Left lung (tissue), 4 donors: ENCODE measurements at regions not wholly inside any gene's neighbourhood (a gene's known extent, or its start where the extent isn't known, plus 50 kb on each side); places are given as distances from the start of the nearest gene placed in this dataset.

Source experiments
- ATAC-seq: fragments of 200-7000 bp; cut with Tn5 transposase; one replicate; pipeline ENCODE4 v1.9.1; 2020; ENCODE audit warnings: moderate library complexity
- DNase-seq, 4 donors: peaks; one replicate each; pipeline ENCODE4 v3.0.0-alpha.2; 2013 to 2020
- H3K27ac ChIP-seq, 2 donors: fragments of 200-600 bp; sonication (generic) in 1 of 2; one replicate each; pipeline versions ENCODE4 v1.5.0 to v1.8.0; 2020 to 2021
- H3K27me3 ChIP-seq, 2 donors: fragments of 200-600 bp; sonication (generic) in 1 of 2; one replicate each; pipeline versions ENCODE4 v1.5.0 to v1.8.0; 2020 to 2021
- H3K36me3 ChIP-seq, 2 donors: fragments of 200-600 bp; sonication (generic) in 1 of 2; one replicate each; pipeline versions ENCODE4 v1.5.0 to v1.8.0; 2020 to 2021
- H3K4me1 ChIP-seq, 2 donors: fragments of 200-600 bp; one replicate each; pipeline ENCODE4 v1.8.0; 2021
- H3K4me3 ChIP-seq, 2 donors: fragments of 200-600 bp; sonication (generic) in 1 of 2; one replicate each; pipeline versions ENCODE4 v1.5.0 to v1.8.0; 2020 to 2021; ENCODE audit warnings: mild to moderate bottlenecking in 1 of 2
- H3K9me3 ChIP-seq, 2 donors: fragments of 200-600 bp; sonication (generic) in 1 of 2; one replicate each; pipeline versions ENCODE4 v1.5.0 to v1.8.0; 2020 to 2021
- CTCF ChIP-seq, 2 donors: fragments of 200-600 bp; sonication (generic) in 1 of 2; IDR thresholded peaks; one replicate each; pipeline versions ENCODE4 v1.5.0 to v1.8.0; 2021; ENCODE audit warnings: antibody characterized with exemption in 2 of 2
- intact Hi-C, 2 donors: fragments of 100-400 bp; cut with DNase I; formaldehyde crosslinking; loops; one replicate each; pipeline versions ENCODE4 v1.11.2 to v1.14.2; 2022
- donor health status: DM: no; HTN: yes; CAD: no.
- donor health status: DM: no; HTN: no; CAD: no.

GRCh38 chr6:14981960-14982359 lies 263.9 kb upstream of the JARID2 start:
- H3K27ac ChIP-seq: no peak overlapping the region
- H3K4me3 ChIP-seq: no peak overlapping the region
- intact Hi-C loops: no loop called here
- ATAC-seq: peak; percentile 38
- DNase-seq: no peak
- no peaks in the 10 kb centered on the region for H3K36me3 ChIP-seq
- H3K27me3 ChIP-seq: no peaks in the 10 kb centered on the region
- TF ChIP-seq CTCF (IDR thresholded peaks at IDR 0.05): no peak
- peaks cover 0 to 7% of the 10 kb centered on the region in 2 donors for H3K4me1 ChIP-seq
- no peaks in the 10 kb centered on the region for H3K9me3 ChIP-seq

- H3K4me1 ChIP-seq: peaks cover 0 to 7% of the 10 kb centered on the region in 2 donors
- no peaks in the 10 kb centered on the region for H3K9me3 ChIP-seq
- DNase-seq (no peak), ATAC-seq (no peak)
- no peaks in the 10 kb centered on the region for H3K36me3 ChIP-seq
- intact Hi-C loops: no loop called here
- H3K27me3 ChIP-seq: no peaks in the 10 kb centered on the region
- no peak overlapping the region for H3K27ac ChIP-seq
- no peak overlapping the region for H3K4me3 ChIP-seq
- TF ChIP-seq CTCF (IDR thresholded peaks at IDR 0.05): no peak
Measured at GRCh38 chr6:14983599-14984518, 262.0 kb upstream of the JARID2 start.

DNA sequence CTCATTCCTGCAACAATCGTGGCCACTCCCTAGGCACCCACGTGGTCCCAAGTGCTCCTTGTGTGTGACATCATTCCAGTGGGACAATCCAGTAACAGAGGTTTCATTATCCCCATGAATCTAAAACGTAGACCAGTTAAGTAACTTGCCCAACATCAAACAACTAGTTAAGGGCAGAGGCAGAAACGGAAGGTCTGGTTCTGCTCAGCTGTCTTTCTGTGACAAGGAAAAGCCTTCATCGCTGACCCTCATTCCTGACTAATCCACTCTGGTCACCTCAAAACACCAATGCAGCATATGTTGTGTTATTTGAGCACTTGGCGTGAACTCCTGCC lies 261.4 kb upstream of the JARID2 start:
- TF ChIP-seq CTCF (IDR thresholded peaks at IDR 0.05): no peak
- DNase-seq: peak in 2 of 4 donors; percentile 47 to 51
- H3K27ac ChIP-seq: no peak overlapping the region
- ATAC-seq: peak; percentile 91
- H3K4me3 ChIP-seq: no peak overlapping the region
- peaks cover 0 to 7% of the 10 kb centered on the region in 2 donors for H3K4me1 ChIP-seq
- H3K27me3 ChIP-seq: no peaks in the 10 kb centered on the region
- H3K36me3 ChIP-seq: no peaks in the 10 kb centered on the region
- intact Hi-C loops: no loop called here
- H3K9me3 ChIP-seq: no peaks in the 10 kb centered on the region

- TF ChIP-seq CTCF (IDR thresholded peaks at IDR 0.05): no peak
- no peak for DNase-seq
- Histone ChIP-seq H3K4me1 (peaks cover 0 to 7% of the 10 kb centered on the region in 2 donors), H3K27me3 (no peaks in the 10 kb centered on the region), H3K4me3 (no peak overlapping the region), H3K27ac (no peak overlapping the region), H3K9me3 (no peaks in the 10 kb centered on the region), H3K36me3 (no peaks in the 10 kb centered on the region)
- intact Hi-C loops: no loop called here
- ATAC-seq: no peak
Measured at GRCh38 chr6:14985366-14985765, 260.5 kb upstream of the JARID2 start.

- intact Hi-C loops: no loop called here
- no peak overlapping the region for H3K27ac ChIP-seq
- peaks cover 0 to 7% of the 10 kb centered on the region in 2 donors for H3K4me1 ChIP-seq
- no peak overlapping the region for H3K4me3 ChIP-seq
- no peaks in the 10 kb centered on the region for H3K9me3 ChIP-seq
- no peaks in the 10 kb centered on the region for H3K36me3 ChIP-seq
- no peaks in the 10 kb centered on the region for H3K27me3 ChIP-seq
- ATAC-seq: no peak
- DNase-seq: peak in 1 of 4 donors; percentile 45
- no peak for TF ChIP-seq CTCF (IDR thresholded peaks at IDR 0.05)
Measured at GRCh38 chr6:14986370-14986769, 259.5 kb upstream of the JARID2 start.
